Stomach (tissue), 4 donors: ENCODE measurements at regions not wholly inside any gene's neighbourhood (a gene's known extent, or its start where the extent isn't known, plus 50 kb on each side); places are given as distances from the start of the nearest gene placed in this dataset.

Source experiments
- CTCF ChIP-seq, 7 experiments: fragments of 450-650 bp in 4 of 7; fragments of 200-600 bp in 3 of 7; sonication (generic) in 3 of 7; IDR thresholded peaks; one replicate each; pipeline ENCODE4 v1.5.1; 2016 to 2019; ENCODE audit warnings: antibody characterized with exemption in 7 of 7, control low read depth in 2 of 7, mild to moderate bottlenecking in 1 of 7
- POLR2A ChIP-seq, 4 donors: fragments of 450-650 bp; IDR thresholded peaks; one replicate each; pipeline ENCODE4 v1.6.1; 2016; ENCODE audit warnings: antibody characterized with exemption in 4 of 4, control low read depth in 2 of 4, mild to moderate bottlenecking in 1 of 4, moderate library complexity in 1 of 4
- POLR2AphosphoS5 ChIP-seq, 3 donors: sonication (generic); formaldehyde crosslinking; IDR thresholded peaks; one replicate each; pipeline ENCODE4 v1.6.1; 2016; ENCODE audit warnings: antibody characterized with exemption in 3 of 3

GRCh38 chr1:182189535-182190066 is 128.1 kb upstream of the ZNF648 start:
- TF ChIP-seq POLR2AphosphoS5 (IDR thresholded peaks at IDR 0.05) (no peak), POLR2A (IDR thresholded peaks at IDR 0.05) (no peak), CTCF (IDR thresholded peaks at IDR 0.05) (no peak)
